Activated CD8-positive, alpha-beta T cell treated with anti-CD3 and anti-CD28 coated beads for 36 hours (primary cell): ENCODE measurements at regions not wholly inside any gene's neighbourhood (a gene's known extent, or its start where the extent isn't known, plus 50 kb on each side); places are given as distances from the start of the nearest gene placed in this dataset.

ENCODE experiments used
- ATAC-seq: fragments of 200-7000 bp; cut with Tn5 transposase; one replicate; pipeline ENCODE4 v1.10.0; 2021; ENCODE audit warnings: mild to moderate bottlenecking, moderate library complexity
- CTCF ChIA-PET: fragments of 350-600 bp; sonication (Branson Sonifier 250); formaldehyde crosslinking; loops from one replicate; lab custom pipeline; 2021; ENCODE audit warnings: antibody characterized with exemption; lab: Charles Lee
- POLR2A ChIA-PET: fragments of 350-600 bp; sonication (Branson Sonifier 250); formaldehyde crosslinking; loops from one replicate; lab custom pipeline; 2021; ENCODE audit warnings: antibody characterized with exemption; lab: Charles Lee
- DNase-seq: peaks from one replicate; pipeline ENCODE4 v3.0.0-alpha.2; 2020
- H3K27ac Mint-ChIP-seq: one replicate; pipeline ENCODE4 v1.8.0; 2021; ENCODE audit warnings: mild to moderate bottlenecking, mixed read lengths
- H3K27me3 Mint-ChIP-seq: one replicate; pipeline ENCODE4 v1.8.0; 2021; ENCODE audit warnings: mixed read lengths
- H3K36me3 Mint-ChIP-seq: one replicate; pipeline ENCODE4 v1.8.0; 2021; ENCODE audit warnings: low read depth, mixed read lengths
- H3K4me1 Mint-ChIP-seq: one replicate; pipeline ENCODE4 v1.8.0; 2021; ENCODE audit warnings: low read depth, mixed read lengths
- H3K4me3 Mint-ChIP-seq: one replicate; pipeline ENCODE4 v1.8.0; 2021; ENCODE audit warnings: mild to moderate bottlenecking, moderate library complexity, mixed read lengths
- H3K9me3 Mint-ChIP-seq: one replicate; pipeline ENCODE4 v1.8.0; 2021; ENCODE audit warnings: mixed read lengths
- CTCF ChIP-seq: fragments of 200-600 bp; IDR thresholded peaks from one replicate; pipeline ENCODE4 v1.8.0; 2022; ENCODE audit warnings: antibody characterized with exemption, mild to moderate bottlenecking
- intact Hi-C: fragments of 100-400 bp; cut with micrococcal nuclease; formaldehyde crosslinking; loops from one replicate; pipeline ENCODE4 v1.10.0; 2022

- ATAC-seq (no peak), DNase-seq (peak; percentile 39)
- Mint-ChIP-seq H3K4me1 (no peaks in the 10 kb centered on the region), H3K4me3 (no peak overlapping the region), H3K27ac (no peak overlapping the region), H3K36me3 (no peaks in the 10 kb centered on the region), H3K27me3 (peaks cover 2% of the 10 kb centered on the region), H3K9me3 (no peaks in the 10 kb centered on the region)
- TF ChIP-seq CTCF, result no peak
- ChIA-PET POLR2A (no interaction called here), CTCF (interaction anchor here (1.0 kb wide), 1 partner anchor 13 kb away, joined by 5 read pairs; no protein-coding TSS in a partner anchor)
- intact Hi-C loops, result no loop called here
Measured at GRCh38 chr11:119493712-119494111, 70.7 kb upstream of the THY1 start.

- CTCF ChIA-PET, result interaction anchor here (0.9 kb wide), 1 partner anchor 44 kb away, joined by 4 read pairs; no protein-coding TSS in a partner anchor
- Mint-ChIP-seq H3K4me3 (no peak overlapping the region), H3K4me1 (no peaks in the 10 kb centered on the region), H3K36me3 (no peaks in the 10 kb centered on the region), H3K27me3 (peaks cover 2% of the 10 kb centered on the region), H3K27ac (no peak overlapping the region), H3K9me3 (no peaks in the 10 kb centered on the region)
- no peak for DNase-seq
- POLR2A ChIA-PET, result no interaction called here
- intact Hi-C loops, result no loop called here
- TF ChIP-seq CTCF, result no peak
- ATAC-seq, result no peak
Measured at GRCh38 chr11:119491753-119492510, 69.0 kb upstream of the THY1 start.

- Mint-ChIP-seq H3K4me3 (no peak overlapping the region), H3K36me3 (no peaks in the 10 kb centered on the region), H3K27me3 (peaks cover 2% of the 10 kb centered on the region), H3K9me3 (no peaks in the 10 kb centered on the region), H3K27ac (no peak overlapping the region), H3K4me1 (no peaks in the 10 kb centered on the region)
- ChIA-PET CTCF (interaction anchor here (0.9 kb wide), 1 partner anchor 46 kb away, joined by 4 read pairs; no protein-coding TSS in a partner anchor), POLR2A (no interaction called here)
- intact Hi-C loops, result no loop called here
- DNase-seq, result no peak
- ATAC-seq, result no peak
- no peak for TF ChIP-seq CTCF
Measured at GRCh38 chr11:119490253-119491006, 67.5 kb upstream of the THY1 start.

GRCh38 chr11:119489087-119489486, 66.1 kb upstream of the THY1 start:
- intact Hi-C loops, result loop anchor here (10.0 kb wide), 1 partner anchor 616 kb away; no protein-coding TSS in a partner anchor
- H3K36me3 Mint-ChIP-seq, result no peaks in the 10 kb centered on the region
- TF ChIP-seq CTCF, result no peak
- ChIA-PET CTCF (no interaction called here), POLR2A (no interaction called here)
- H3K27me3 Mint-ChIP-seq, result peaks cover 2% of the 10 kb centered on the region
- no peak for DNase-seq
- no peak overlapping the region for H3K27ac Mint-ChIP-seq
- H3K4me3 Mint-ChIP-seq, result no peak overlapping the region
- ATAC-seq, result no peak
- H3K9me3 Mint-ChIP-seq, result no peaks in the 10 kb centered on the region
- H3K4me1 Mint-ChIP-seq, result no peaks in the 10 kb centered on the region
